Neural cell (in vitro differentiated cells): ENCODE measurements at regions not wholly inside any gene's neighbourhood (a gene's known extent, or its start where the extent isn't known, plus 50 kb on each side); places are given as distances from the start of the nearest gene placed in this dataset.

ENCODE experiments used
- H2AFZ ChIP-seq: fragments of 200-600, 300-800 bp; sonication (generic), shearing (Covaris generic); 2 replicates; pipeline ENCODE4 v1.6.0; 2014; ENCODE audit warnings: low read depth, mild to moderate bottlenecking, antibody characterized with exemption, low read length, moderate library complexity
- H3F3A ChIP-seq: fragments of 200-600 bp; shearing (Covaris generic); 2 replicates; pipeline ENCODE4 v1.6.1; 2016; ENCODE audit warnings: mild to moderate bottlenecking, moderate library complexity, mixed read lengths, antibody characterized with exemption, low read length; ENCODE audit not compliant: insufficient read depth, poor library complexity, severe bottlenecking
- H3K27ac ChIP-seq: fragments of 200-600, 300-800 bp; sonication (generic), shearing (Covaris generic); 2 replicates; pipeline ENCODE4 v1.5.1; 2014; ENCODE audit warnings: mild to moderate bottlenecking, low read length, moderate library complexity
- H3K27me3 ChIP-seq: fragments of 300-800, 200-600 bp; sonication (generic), shearing (Covaris generic); 2 replicates; pipeline ENCODE4 v1.6.0; 2014; ENCODE audit warnings: mild to moderate bottlenecking, low read depth, low read length, moderate library complexity; ENCODE audit not compliant: insufficient read depth
- H3K36me3 ChIP-seq: fragments of 300-800, 200-600 bp; sonication (generic), shearing (Covaris generic); 2 replicates; pipeline ENCODE4 v1.5.1; 2014; ENCODE audit warnings: mild to moderate bottlenecking, antibody characterized with exemption, low read length, moderate library complexity; ENCODE audit not compliant: insufficient read depth
- H3K4me2 ChIP-seq: fragments of 300-800, 200-600 bp; sonication (generic), shearing (Covaris generic); 2 replicates; pipeline ENCODE4 v1.6.0; 2014; ENCODE audit warnings: mild to moderate bottlenecking, low read length
- H3K4me3 ChIP-seq: fragments of 300-800, 200-600 bp; sonication (generic), shearing (Covaris generic); 2 replicates; pipeline ENCODE4 v1.5.1; 2014; ENCODE audit warnings: mild to moderate bottlenecking, low read length, moderate library complexity
- H3K79me2 ChIP-seq: fragments of 200-600 bp; shearing (Covaris generic); replicated peaks from 2 replicates; pipeline ENCODE4 v1.6.0; 2014; ENCODE audit warnings: mild to moderate bottlenecking, low read length, moderate library complexity; ENCODE audit not compliant: insufficient read depth
- H3K9ac ChIP-seq: fragments of 300-800, 200-600 bp; sonication (generic), shearing (Covaris generic); 2 replicates; pipeline ENCODE4 v1.6.1; 2016; ENCODE audit warnings: mild to moderate bottlenecking, low read length, mixed read lengths
- H3K9me2 ChIP-seq: fragments of 200-600 bp; shearing (Covaris generic); 2 replicates; pipeline ENCODE4 v1.6.1; 2016; ENCODE audit warnings: mild to moderate bottlenecking, low read length, mixed read lengths; ENCODE audit not compliant: insufficient read depth
- H3K9me3 ChIP-seq: fragments of 200-600, 300-800 bp; sonication (generic), shearing (Covaris generic); 2 replicates; pipeline ENCODE4 v1.6.1; 2016; ENCODE audit warnings: mild to moderate bottlenecking, mixed run types, low read length, moderate library complexity, mixed read lengths
- H4K20me1 ChIP-seq: fragments of 200-600 bp; shearing (Covaris generic); 2 replicates; pipeline ENCODE4 v1.6.1; 2016; ENCODE audit warnings: mild to moderate bottlenecking, mixed run types; ENCODE audit not compliant: insufficient read depth
- EP300 ChIP-seq: fragments of 450-650 bp; conservative IDR thresholded peaks from 2 replicates; pipeline ENCODE4 v1.6.1; 2014; ENCODE audit warnings: antibody characterized with exemption, mild to moderate bottlenecking, moderate library complexity; ENCODE audit not compliant: poor library complexity, severe bottlenecking
- EZH2 ChIP-seq: fragments of 200-600, 300-800 bp; shearing (Covaris generic), sonication (generic); IDR thresholded peaks from 2 replicates; pipeline ENCODE4 v1.6.1; 2014; ENCODE audit warnings: antibody characterized with exemption, low read length, borderline replicate concordance, mild to moderate bottlenecking; ENCODE audit not compliant: insufficient read depth, poor library complexity, severe bottlenecking
- MXI1 ChIP-seq: fragments of 450-650 bp; conservative IDR thresholded peaks from 2 replicates; pipeline ENCODE4 v1.6.1; 2014; ENCODE audit warnings: antibody characterized with exemption, mild to moderate bottlenecking; ENCODE audit not compliant: poor library complexity, severe bottlenecking
- POLR2AphosphoS5 ChIP-seq: IDR thresholded peaks from 2 replicates; pipeline ENCODE4 v1.6.1; 2012
- RAD21 ChIP-seq: fragments of 450-650 bp; conservative IDR thresholded peaks from 2 replicates; pipeline ENCODE4 v1.6.1; 2014; ENCODE audit warnings: antibody characterized with exemption, mild to moderate bottlenecking, moderate library complexity
- SMC3 ChIP-seq: fragments of 450-650 bp; conservative IDR thresholded peaks from 2 replicates; pipeline ENCODE4 v1.6.1; 2014; ENCODE audit warnings: antibody characterized with exemption, mild to moderate bottlenecking, moderate library complexity; ENCODE audit not compliant: poor library complexity
- TAF1 ChIP-seq: IDR thresholded peaks from 2 replicates; pipeline ENCODE4 v1.6.1; 2012; ENCODE audit warnings: low read depth
- TF ChIP-seq, protein P1 (sequence below): fragments of 450-650 bp; IDR thresholded peaks from 2 replicates; pipeline ENCODE4 v1.5.1; 2014; ENCODE audit warnings: antibody characterized with exemption, mild to moderate bottlenecking, moderate library complexity; ENCODE audit not compliant: poor library complexity, severe bottlenecking
- TF ChIP-seq, protein P2 (sequence below): IDR thresholded peaks from 2 replicates; pipeline ENCODE4 v1.6.1; 2012; ENCODE audit warnings: borderline replicate concordance

DNA sequence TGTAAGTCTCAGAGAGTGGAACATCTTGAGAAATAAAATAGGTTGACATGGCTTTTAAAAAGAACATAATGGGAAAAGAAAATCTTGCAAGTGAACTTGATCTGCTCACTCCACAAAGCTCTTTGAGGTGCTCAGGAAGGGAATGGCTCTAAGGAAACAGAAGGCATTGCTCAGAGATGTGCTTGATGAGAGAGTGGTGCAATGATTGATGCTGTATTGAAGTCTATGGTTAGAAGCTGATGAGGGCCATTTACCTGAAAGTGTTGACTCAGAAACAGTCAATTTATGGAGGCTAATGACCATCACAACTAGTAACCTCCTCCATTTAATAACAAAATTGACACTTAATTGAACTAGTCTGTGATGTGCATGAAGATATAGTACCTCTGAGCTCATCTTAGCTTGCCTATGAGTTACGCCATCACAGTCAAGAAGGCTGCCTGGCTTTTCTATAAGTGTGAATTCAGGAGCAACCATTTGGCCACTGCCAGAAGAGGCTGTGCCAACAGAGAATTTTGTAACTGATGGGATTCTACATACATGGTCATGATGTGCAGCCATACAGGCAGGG, 639.1 kb downstream of the JRKL start:
- TF ChIP-seq EP300, result no peak
- no peak for TF ChIP-seq TAF1
- no peak for TF ChIP-seq SMC3
- no peak for TF ChIP-seq EZH2
- no peak for TF ChIP-seq POLR2AphosphoS5
- TF ChIP-seq, protein P1, sequence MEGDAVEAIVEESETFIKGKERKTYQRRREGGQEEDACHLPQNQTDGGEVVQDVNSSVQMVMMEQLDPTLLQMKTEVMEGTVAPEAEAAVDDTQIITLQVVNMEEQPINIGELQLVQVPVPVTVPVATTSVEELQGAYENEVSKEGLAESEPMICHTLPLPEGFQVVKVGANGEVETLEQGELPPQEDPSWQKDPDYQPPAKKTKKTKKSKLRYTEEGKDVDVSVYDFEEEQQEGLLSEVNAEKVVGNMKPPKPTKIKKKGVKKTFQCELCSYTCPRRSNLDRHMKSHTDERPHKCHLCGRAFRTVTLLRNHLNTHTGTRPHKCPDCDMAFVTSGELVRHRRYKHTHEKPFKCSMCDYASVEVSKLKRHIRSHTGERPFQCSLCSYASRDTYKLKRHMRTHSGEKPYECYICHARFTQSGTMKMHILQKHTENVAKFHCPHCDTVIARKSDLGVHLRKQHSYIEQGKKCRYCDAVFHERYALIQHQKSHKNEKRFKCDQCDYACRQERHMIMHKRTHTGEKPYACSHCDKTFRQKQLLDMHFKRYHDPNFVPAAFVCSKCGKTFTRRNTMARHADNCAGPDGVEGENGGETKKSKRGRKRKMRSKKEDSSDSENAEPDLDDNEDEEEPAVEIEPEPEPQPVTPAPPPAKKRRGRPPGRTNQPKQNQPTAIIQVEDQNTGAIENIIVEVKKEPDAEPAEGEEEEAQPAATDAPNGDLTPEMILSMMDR, result no peak
- no peak for TF ChIP-seq MXI1
- TF ChIP-seq, protein P2, sequence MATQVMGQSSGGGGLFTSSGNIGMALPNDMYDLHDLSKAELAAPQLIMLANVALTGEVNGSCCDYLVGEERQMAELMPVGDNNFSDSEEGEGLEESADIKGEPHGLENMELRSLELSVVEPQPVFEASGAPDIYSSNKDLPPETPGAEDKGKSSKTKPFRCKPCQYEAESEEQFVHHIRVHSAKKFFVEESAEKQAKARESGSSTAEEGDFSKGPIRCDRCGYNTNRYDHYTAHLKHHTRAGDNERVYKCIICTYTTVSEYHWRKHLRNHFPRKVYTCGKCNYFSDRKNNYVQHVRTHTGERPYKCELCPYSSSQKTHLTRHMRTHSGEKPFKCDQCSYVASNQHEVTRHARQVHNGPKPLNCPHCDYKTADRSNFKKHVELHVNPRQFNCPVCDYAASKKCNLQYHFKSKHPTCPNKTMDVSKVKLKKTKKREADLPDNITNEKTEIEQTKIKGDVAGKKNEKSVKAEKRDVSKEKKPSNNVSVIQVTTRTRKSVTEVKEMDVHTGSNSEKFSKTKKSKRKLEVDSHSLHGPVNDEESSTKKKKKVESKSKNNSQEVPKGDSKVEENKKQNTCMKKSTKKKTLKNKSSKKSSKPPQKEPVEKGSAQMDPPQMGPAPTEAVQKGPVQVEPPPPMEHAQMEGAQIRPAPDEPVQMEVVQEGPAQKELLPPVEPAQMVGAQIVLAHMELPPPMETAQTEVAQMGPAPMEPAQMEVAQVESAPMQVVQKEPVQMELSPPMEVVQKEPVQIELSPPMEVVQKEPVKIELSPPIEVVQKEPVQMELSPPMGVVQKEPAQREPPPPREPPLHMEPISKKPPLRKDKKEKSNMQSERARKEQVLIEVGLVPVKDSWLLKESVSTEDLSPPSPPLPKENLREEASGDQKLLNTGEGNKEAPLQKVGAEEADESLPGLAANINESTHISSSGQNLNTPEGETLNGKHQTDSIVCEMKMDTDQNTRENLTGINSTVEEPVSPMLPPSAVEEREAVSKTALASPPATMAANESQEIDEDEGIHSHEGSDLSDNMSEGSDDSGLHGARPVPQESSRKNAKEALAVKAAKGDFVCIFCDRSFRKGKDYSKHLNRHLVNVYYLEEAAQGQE, result no peak
- no peak for TF ChIP-seq RAD21
- H3K4me3 ChIP-seq, result no peak overlapping the region
- H4K20me1 ChIP-seq, result no peaks in the 10 kb centered on the region
- no peaks in the 10 kb centered on the region for H3K27me3 ChIP-seq
- no peaks in the 10 kb centered on the region for H3K9me3 ChIP-seq
- no peak overlapping the region for H3K9ac ChIP-seq
- no peaks in the 10 kb centered on the region for H3K36me3 ChIP-seq
- H3K79me2 ChIP-seq, result no peaks in the 10 kb centered on the region
- no peak overlapping the region for H3K27ac ChIP-seq
- H3K4me2 ChIP-seq, result no peak overlapping the region
- no peaks in the 10 kb centered on the region for H3F3A ChIP-seq
- no peak overlapping the region for H2AFZ ChIP-seq
- H3K9me2 ChIP-seq, result no peaks in the 10 kb centered on the region

DNA sequence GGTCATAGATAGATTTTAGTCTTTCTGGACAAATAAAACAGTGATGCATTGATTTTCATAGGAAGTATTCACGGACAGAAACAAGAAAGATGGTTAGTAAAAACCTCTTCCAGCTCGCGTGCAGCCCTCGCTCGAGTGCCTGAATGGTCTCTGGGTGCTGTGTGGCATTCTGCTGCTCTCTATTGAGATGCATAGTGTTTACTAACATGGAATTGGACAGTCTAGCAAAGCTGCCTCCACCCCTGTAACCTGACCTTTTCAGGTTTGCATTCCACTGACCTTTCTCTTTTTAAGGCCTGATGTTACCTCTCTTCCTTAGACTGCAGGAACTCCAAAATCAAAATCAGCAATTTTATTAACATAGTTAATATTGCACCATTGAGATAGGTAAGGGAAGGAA, 643.4 kb downstream of the JRKL start:
- Histone ChIP-seq H3F3A (no peaks in the 10 kb centered on the region), H3K79me2 (no peaks in the 10 kb centered on the region), H3K4me3 (no peak overlapping the region), H4K20me1 (no peaks in the 10 kb centered on the region), H3K36me3 (no peaks in the 10 kb centered on the region), H3K9me2 (no peaks in the 10 kb centered on the region), H3K9me3 (no peaks in the 10 kb centered on the region), H3K9ac (no peak overlapping the region), H2AFZ (no peak overlapping the region), H3K4me2 (no peak overlapping the region), H3K27me3 (no peaks in the 10 kb centered on the region), H3K27ac (no peak overlapping the region)
- TF ChIP-seq EP300 (no peak), TAF1 (no peak), RAD21 (no peak), MXI1 (no peak), SMC3 (no peak), EZH2 (no peak), POLR2AphosphoS5 (no peak)
- TF ChIP-seq, protein P1, result no peak
- TF ChIP-seq, protein P2, result no peak
